GM12878 (cell line): ENCODE measurements at regions not wholly inside any gene's neighbourhood (a gene's known extent, or its start where the extent isn't known, plus 50 kb on each side); places are given as distances from the start of the nearest gene placed in this dataset.

Source experiments
- ATAC-seq: fragments of 200-7000 bp; cut with Tn5 transposase; 3 replicates; pipeline ENCODE4 v1.9.1; 2020; ENCODE audit warnings: mild to moderate bottlenecking, moderate library complexity
- BruUV-seq: library from RNA; stranded (reverse); fragments of 400-500 nt; replicated peaks from 2 replicates; lab custom pipeline; 2021; lab: Mats Ljungman, UMichigan
- CTCF ChIA-PET: fragments of 300-600 bp; sonication (Branson Sonifier 250); formaldehyde crosslinking; extraction: SDS; loops from one replicate; lab custom pipeline; 2021; ENCODE audit warnings: inconsistent platforms; lab: Yijun Ruan, JAX
- POLR2A ChIA-PET: fragments of 350-600 bp; formaldehyde crosslinking; extraction: SDS; loops from one replicate; lab custom pipeline; 2021; ENCODE audit warnings: inconsistent platforms; lab: Charles Lee
- RAD21 ChIA-PET: fragments of 300-600 bp; sonication (Branson Sonifier 250); formaldehyde crosslinking; loops from one replicate; lab custom pipeline; 2023; ENCODE audit warnings: antibody characterized with exemption; ENCODE audit not compliant: unreplicated experiment; lab: Charles Lee
- SMC1A ChIA-PET: fragments of 300-600 bp; sonication (Branson Sonifier 250); formaldehyde crosslinking; loops from one replicate; lab custom pipeline; 2023; ENCODE audit not compliant: unreplicated experiment, uncharacterized antibody; lab: Charles Lee
- DNase-seq: peaks from one replicate; pipeline ENCODE4 v3.0.0-alpha.2; 2011; ENCODE audit warnings: low read depth, low spot score
- FAIRE-seq: peaks from 3 replicates; lab custom pipeline; 2011; peaks lifted over from hg19 to GRCh38; lab: Jason Lieb, UNC
- H2AFZ ChIP-seq: 2 replicates; pipeline ENCODE4 v1.6.0; 2011; ENCODE audit warnings: low read depth, low read length, control low read depth; ENCODE audit not compliant: control insufficient read depth
- H3K27ac ChIP-seq: 2 replicates; pipeline ENCODE4 v1.5.1; 2011; ENCODE audit warnings: control low read depth; ENCODE audit not compliant: control insufficient read depth, insufficient read depth
- H3K27me3 ChIP-seq, 2 experiments: replicated peaks in 1 of 2; 2 replicates each; pipeline versions ENCODE4 v1.6.0 to v1.6.1; 2011; ENCODE audit warnings: low read length in 1 of 2; ENCODE audit not compliant: control insufficient read depth in 2 of 2, insufficient read depth in 2 of 2
- H3K36me3 ChIP-seq, 2 experiments: 2 replicates each; pipeline ENCODE4 v1.5.1; 2011; ENCODE audit warnings: low read length in 1 of 2; ENCODE audit not compliant: control insufficient read depth in 2 of 2, insufficient read depth in 2 of 2
- H3K4me1 ChIP-seq: 2 replicates; pipeline ENCODE4 v1.6.1; 2011; ENCODE audit warnings: mild to moderate bottlenecking, low read length, moderate library complexity, mixed read lengths; ENCODE audit not compliant: control insufficient read depth, insufficient read depth
- H3K4me2 ChIP-seq: 2 replicates; pipeline ENCODE4 v1.6.0; 2011; ENCODE audit warnings: control low read depth; ENCODE audit not compliant: control insufficient read depth, insufficient read depth
- H3K4me3 ChIP-seq: fragments of 200-600 bp; sonication (generic); 2 replicates; pipeline ENCODE4 v1.5.1; 2016
- H3K79me2 ChIP-seq: 2 replicates; pipeline ENCODE4 v1.6.0; 2011; ENCODE audit warnings: low read length; ENCODE audit not compliant: control insufficient read depth, insufficient read depth
- H3K9ac ChIP-seq: 2 replicates; pipeline ENCODE4 v1.8.0; 2011; ENCODE audit warnings: low read length, control low read depth, mixed read lengths; ENCODE audit not compliant: control insufficient read depth, insufficient read depth
- H3K9me3 ChIP-seq: replicated peaks from 3 replicates; pipeline ENCODE4 v1.5.1; 2011; ENCODE audit warnings: mild to moderate bottlenecking, low read length; ENCODE audit not compliant: control insufficient read depth, insufficient read depth
- H4K20me1 ChIP-seq: 2 replicates; pipeline ENCODE4 v1.6.0; 2011; ENCODE audit not compliant: control insufficient read depth, insufficient read depth
- ASH2L ChIP-seq: fragments of 300-600, 200-600 bp; sonication (generic); IDR thresholded peaks from 2 replicates; pipeline ENCODE4 v1.6.1; 2017; ENCODE audit warnings: low read depth, mild to moderate bottlenecking, borderline replicate concordance
- BHLHE40 ChIP-seq, 2 experiments: fragments of 450-650 bp in 1 of 2; IDR thresholded peaks; 2 replicates each; pipeline ENCODE4 v1.6.1; 2011 to 2017; ENCODE audit warnings: low read depth in 2 of 2, borderline replicate concordance in 1 of 2, improper control_type of control experiment in 1 of 2, low read length in 1 of 2, mild to moderate bottlenecking in 1 of 2
- CBX3 ChIP-seq: fragments of 200-600 bp; sonication (generic); IDR thresholded peaks from 2 replicates; pipeline ENCODE4 v1.6.1; 2016; ENCODE audit warnings: low read depth, borderline replicate concordance
- CEBPB ChIP-seq, 2 experiments: fragments of 150-350 bp in 1 of 2; IDR thresholded peaks; 2 replicates each; pipeline ENCODE4 v1.6.1; 2012 to 2014; ENCODE audit warnings: low read depth in 2 of 2, low read length in 2 of 2, borderline replicate concordance in 1 of 2, inconsistent platforms in 1 of 2
- FOS ChIP-seq: IDR thresholded peaks from 3 replicates; pipeline ENCODE4 v1.6.1; 2011; ENCODE audit warnings: borderline replicate concordance; ENCODE audit not compliant: insufficient read length; ENCODE audit errors: extremely low read depth
- IRF5 ChIP-seq: fragments of 450-650 bp; IDR thresholded peaks from 2 replicates; pipeline ENCODE4 v1.6.1; 2017; ENCODE audit warnings: borderline replicate concordance
- NFXL1 ChIP-seq: fragments of 450-650 bp; IDR thresholded peaks from 2 replicates; pipeline ENCODE4 v1.6.1; 2017; ENCODE audit warnings: antibody characterized with exemption, mild to moderate bottlenecking, borderline replicate concordance
- POLR2AphosphoS2 ChIP-seq: IDR thresholded peaks from 2 replicates; pipeline ENCODE4 v1.6.1; 2011; ENCODE audit warnings: low read depth, mild to moderate bottlenecking, low read length, improper control_type of control experiment, moderate library complexity
- RB1 ChIP-seq: fragments of 450-650 bp; formaldehyde crosslinking; IDR thresholded peaks from 2 replicates; pipeline ENCODE4 v1.6.1; 2017; ENCODE audit warnings: mild to moderate bottlenecking, borderline replicate concordance
- RUNX3 ChIP-seq: IDR thresholded peaks from 2 replicates; pipeline ENCODE4 v1.6.1; 2012; ENCODE audit warnings: low read length, inconsistent platforms
- TCF12 ChIP-seq: IDR thresholded peaks from 2 replicates; pipeline ENCODE4 v1.6.1; 2011; ENCODE audit warnings: low read depth, mild to moderate bottlenecking, low read length
- ZBTB4 ChIP-seq: fragments of 450-650 bp; formaldehyde crosslinking; IDR thresholded peaks from 2 replicates; pipeline ENCODE4 v1.4.0; 2022; ENCODE audit warnings: mild to moderate bottlenecking, moderate library complexity
- ZNF687 ChIP-seq: fragments of 450-650 bp; IDR thresholded peaks from 2 replicates; pipeline ENCODE4 v1.6.1; 2017; ENCODE audit warnings: mild to moderate bottlenecking, moderate library complexity
- WGBS: methylation state at CpG from one replicate; pipeline ENCODE4 v1.1.6; 2016; ENCODE audit warnings: low lambda C conversion rate; ENCODE audit not compliant: insufficient replicate concordance, insufficient coverage; ENCODE audit errors: missing lambda C conversion rate; 5-methylcytosine and 5-hydroxymethylcytosine counted together
- in situ Hi-C: fragments of 300-500 bp; cut with MboI; formaldehyde crosslinking; loops from 9 replicates; pipeline ENCODE4 v1.14.3; 2018; ENCODE audit warnings: mixed read lengths
- intact Hi-C: fragments of 100-400 bp; cut with micrococcal nuclease; formaldehyde crosslinking; loops from one replicate; pipeline ENCODE4 v1.14.2; 2022; ENCODE audit not compliant: unreplicated experiment

- Histone ChIP-seq H3K79me2 (no peaks in the 10 kb centered on the region), H3K4me2 (no peak overlapping the region), H3K4me1 (no peaks in the 10 kb centered on the region; the same call in 1 of the 2 replicates), H3K27ac (no peak overlapping the region), H2AFZ (no peak overlapping the region), H3K9ac (no peak overlapping the region), H3K36me3 (no peaks in the 10 kb centered on the region), H4K20me1 (no peaks in the 10 kb centered on the region), H3K9me3 (no peaks in the 10 kb centered on the region), H3K27me3 (no peaks in the 10 kb centered on the region; a peak in 2 of 4 replicates), H3K4me3 (no peak overlapping the region)
- POLR2A ChIA-PET, result no interaction called here
- DNase-seq, result no peak
- ATAC-seq, result no peak
- no peak for TF ChIP-seq ZNF687
- TF ChIP-seq ASH2L, result no peak
- no peak for TF ChIP-seq IRF5
- TF ChIP-seq BHLHE40 (IDR thresholded peaks at IDR 0.05; ENCODE audit: borderline replicate concordance in 1 of 2, low read depth in 2 of 2, low read length in 1 of 2), result no peak
- no peak for TF ChIP-seq CEBPB (IDR thresholded peaks at IDR 0.05; ENCODE audit: borderline replicate concordance in 1 of 2, low read depth in 2 of 2, low read length in 2 of 2)
- TF ChIP-seq ZBTB4, result no peak
- TF ChIP-seq RB1, result no peak
- TF ChIP-seq CBX3, result no peak
- no peak for TF ChIP-seq RUNX3
- TF ChIP-seq POLR2AphosphoS2, result no peak
- TF ChIP-seq FOS, result no peak
- no peak for TF ChIP-seq NFXL1
- no peak for TF ChIP-seq TCF12
- no peak for FAIRE-seq
- intact Hi-C loops (no loop called here), in situ Hi-C loops (no loop called here)
- SMC1A ChIA-PET, result no interaction called here
- RAD21 ChIA-PET, result no interaction called here
- no TSS peak for BruUV-seq
- CTCF ChIA-PET, result interaction anchor here (0.7 kb wide), 1 partner anchor 115 kb away, joined by 3 read pairs; no protein-coding TSS in a partner anchor
- 28% methylated on average over 4 of the region's 4 CpGs for WGBS
Measured at GRCh38 chr10:71134732-71135211, 77.6 kb upstream of the UNC5B start.
